OCI-LY7 (cell line): ENCODE measurements at regions not wholly inside any gene's neighbourhood (a gene's known extent, or its start where the extent isn't known, plus 50 kb on each side); places are given as distances from the start of the nearest gene placed in this dataset.

Experiments used
- BruUV-seq: library from RNA; stranded (reverse); fragments of 400-500 nt; replicated peaks from 2 replicates; lab custom pipeline; 2021; lab: Mats Ljungman, UMichigan
- CTCF ChIA-PET: fragments of 300-600 bp; sonication (Branson Sonifier 250); formaldehyde crosslinking; loops from one replicate; lab custom pipeline; 2022; ENCODE audit warnings: antibody characterized with exemption; ENCODE audit not compliant: unreplicated experiment; lab: Charles Lee
- POLR2A ChIA-PET: fragments of 300-600 bp; sonication (Branson Sonifier 250); formaldehyde crosslinking; loops from one replicate; lab custom pipeline; 2022; ENCODE audit warnings: antibody characterized with exemption; lab: Charles Lee
- DNase-seq: peaks from one replicate; pipeline ENCODE4 v3.0.0-alpha.2; 2015; ENCODE audit warnings: low spot score
- H2AFZ ChIP-seq: fragments of 200-600 bp; sonication (generic), shearing (Covaris generic); 2 replicates; pipeline ENCODE4 v1.6.1; 2014; ENCODE audit warnings: mild to moderate bottlenecking, antibody characterized with exemption, low read length, moderate library complexity
- H3K27ac ChIP-seq: fragments of 200-600 bp; sonication (generic); 2 replicates; pipeline ENCODE4 v1.5.1; 2014; ENCODE audit warnings: mixed run types, low read depth, mild to moderate bottlenecking, moderate library complexity, low read length, inconsistent platforms; ENCODE audit not compliant: poor library complexity, severe bottlenecking
- H3K36me3 ChIP-seq: fragments of 200-600 bp; sonication (generic); 2 replicates; pipeline ENCODE4 v1.6.1; 2014; ENCODE audit warnings: mild to moderate bottlenecking, antibody characterized with exemption, low read length, moderate library complexity, mixed read lengths; ENCODE audit not compliant: insufficient read depth
- H3K4me1 ChIP-seq: fragments of 200-600 bp; sonication (generic); 2 replicates; pipeline ENCODE4 v1.5.1; 2014; ENCODE audit warnings: mild to moderate bottlenecking, low read length; ENCODE audit not compliant: insufficient read depth, poor library complexity, severe bottlenecking
- H3K4me2 ChIP-seq: fragments of 200-600 bp; sonication (generic); 2 replicates; pipeline ENCODE4 v1.6.1; 2014; ENCODE audit warnings: mild to moderate bottlenecking, low read length
- H3K4me3 ChIP-seq: fragments of 200-600 bp; sonication (generic); 2 replicates; pipeline ENCODE4 v1.5.1; 2014; ENCODE audit warnings: mild to moderate bottlenecking, low read depth, low read length; ENCODE audit not compliant: poor library complexity, severe bottlenecking
- H3K79me2 ChIP-seq: fragments of 200-600 bp; sonication (generic); 2 replicates; pipeline ENCODE4 v1.6.1; 2016; ENCODE audit warnings: low read depth, mild to moderate bottlenecking, low read length, moderate library complexity, mixed read lengths; ENCODE audit not compliant: insufficient read depth
- H3K9me2 ChIP-seq: fragments of 200-600 bp; sonication (generic); 2 replicates; pipeline ENCODE4 v1.6.1; 2016; ENCODE audit warnings: mild to moderate bottlenecking, low read length, mixed read lengths; ENCODE audit not compliant: insufficient read depth
- H3K9me3 ChIP-seq: fragments of 200-600 bp; sonication (generic); 2 replicates; pipeline ENCODE4 v1.6.1; 2014; ENCODE audit warnings: mild to moderate bottlenecking, mixed run types, low read length, mixed read lengths
- H4K20me1 ChIP-seq: fragments of 200-600 bp; sonication (generic); 2 replicates; pipeline ENCODE4 v1.6.1; 2014; ENCODE audit warnings: mild to moderate bottlenecking, antibody characterized with exemption, low read length, moderate library complexity, mixed read lengths; ENCODE audit not compliant: insufficient read depth
- EZH2phosphoT487 ChIP-seq: fragments of 200-600 bp; sonication (generic); IDR thresholded peaks from 2 replicates; pipeline ENCODE4 v1.6.1; 2018; ENCODE audit warnings: low read depth, borderline replicate concordance, mild to moderate bottlenecking, mixed run types, antibody characterized with exemption, low read length, moderate library complexity, mixed read lengths
- intact Hi-C: fragments of 100-400 bp; cut with micrococcal nuclease; formaldehyde crosslinking; loops from one replicate; pipeline ENCODE4 v1.10.0; 2022; ENCODE audit not compliant: unreplicated experiment
- TF ChIP-seq, protein P1 (sequence below): fragments of 200-600 bp; sonication (generic); conservative IDR thresholded peaks from 2 replicates; pipeline ENCODE4 v1.5.1; 2014; ENCODE audit warnings: mild to moderate bottlenecking, antibody characterized with exemption, low read length, moderate library complexity, mixed read lengths

DNA sequence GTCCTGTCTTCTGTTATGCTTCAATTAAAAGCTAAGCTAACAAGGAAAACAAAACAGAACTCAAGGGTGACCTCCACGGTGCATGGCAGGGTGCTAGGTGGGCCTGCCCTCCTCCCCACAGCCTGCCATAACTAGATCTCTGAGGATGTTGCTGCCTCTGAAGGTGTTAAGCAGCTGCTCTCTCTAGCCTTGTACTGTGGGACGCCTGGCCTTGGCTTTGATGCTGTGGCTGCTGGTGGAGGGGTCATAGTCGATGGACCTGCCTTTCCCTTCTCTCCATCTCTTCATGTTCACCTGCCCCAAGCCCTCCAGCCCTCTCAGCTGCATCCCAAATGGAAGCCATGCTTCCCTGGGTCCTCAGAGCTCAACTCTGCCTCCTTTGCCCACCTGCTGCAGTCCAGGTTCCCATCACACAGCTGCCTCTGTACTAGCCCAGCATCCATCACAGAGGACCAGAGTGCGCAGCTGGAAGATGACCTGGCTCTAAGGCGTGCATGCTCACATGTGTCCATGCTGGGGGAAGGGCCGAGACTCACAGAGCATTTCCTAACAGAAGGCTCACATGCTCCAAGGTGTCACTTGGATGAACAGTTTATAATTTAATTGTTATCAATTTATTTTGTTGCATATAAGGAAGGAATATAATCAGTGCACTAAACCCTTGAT, 180.3 kb upstream of the E2F8 start:
- H3K4me2 ChIP-seq: no peak overlapping the region
- no peaks in the 10 kb centered on the region for H3K79me2 ChIP-seq
- H3K4me3 ChIP-seq: no peak overlapping the region
- H3K9me3 ChIP-seq: no peaks in the 10 kb centered on the region
- ChIA-PET CTCF (no interaction called here), POLR2A (interaction anchor here (1.1 to 1.7 kb wide), 2 partner anchors 10 to 12 kb away, joined by 4 to 8 read pairs; no protein-coding TSS in a partner anchor)
- no peak overlapping the region for H2AFZ ChIP-seq
- no peaks in the 10 kb centered on the region for H3K9me2 ChIP-seq
- DNase-seq: no peak
- no peak overlapping the region for H3K27ac ChIP-seq
- no peaks in the 10 kb centered on the region for H3K36me3 ChIP-seq
- no peaks in the 10 kb centered on the region for H4K20me1 ChIP-seq
- intact Hi-C loops: no loop called here
- peaks cover 14% of the 10 kb centered on the region for H3K4me1 ChIP-seq
- TF ChIP-seq, protein P1, sequence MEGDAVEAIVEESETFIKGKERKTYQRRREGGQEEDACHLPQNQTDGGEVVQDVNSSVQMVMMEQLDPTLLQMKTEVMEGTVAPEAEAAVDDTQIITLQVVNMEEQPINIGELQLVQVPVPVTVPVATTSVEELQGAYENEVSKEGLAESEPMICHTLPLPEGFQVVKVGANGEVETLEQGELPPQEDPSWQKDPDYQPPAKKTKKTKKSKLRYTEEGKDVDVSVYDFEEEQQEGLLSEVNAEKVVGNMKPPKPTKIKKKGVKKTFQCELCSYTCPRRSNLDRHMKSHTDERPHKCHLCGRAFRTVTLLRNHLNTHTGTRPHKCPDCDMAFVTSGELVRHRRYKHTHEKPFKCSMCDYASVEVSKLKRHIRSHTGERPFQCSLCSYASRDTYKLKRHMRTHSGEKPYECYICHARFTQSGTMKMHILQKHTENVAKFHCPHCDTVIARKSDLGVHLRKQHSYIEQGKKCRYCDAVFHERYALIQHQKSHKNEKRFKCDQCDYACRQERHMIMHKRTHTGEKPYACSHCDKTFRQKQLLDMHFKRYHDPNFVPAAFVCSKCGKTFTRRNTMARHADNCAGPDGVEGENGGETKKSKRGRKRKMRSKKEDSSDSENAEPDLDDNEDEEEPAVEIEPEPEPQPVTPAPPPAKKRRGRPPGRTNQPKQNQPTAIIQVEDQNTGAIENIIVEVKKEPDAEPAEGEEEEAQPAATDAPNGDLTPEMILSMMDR: no peak
- no peak for TF ChIP-seq EZH2phosphoT487
- BruUV-seq: no TSS peak

DNA sequence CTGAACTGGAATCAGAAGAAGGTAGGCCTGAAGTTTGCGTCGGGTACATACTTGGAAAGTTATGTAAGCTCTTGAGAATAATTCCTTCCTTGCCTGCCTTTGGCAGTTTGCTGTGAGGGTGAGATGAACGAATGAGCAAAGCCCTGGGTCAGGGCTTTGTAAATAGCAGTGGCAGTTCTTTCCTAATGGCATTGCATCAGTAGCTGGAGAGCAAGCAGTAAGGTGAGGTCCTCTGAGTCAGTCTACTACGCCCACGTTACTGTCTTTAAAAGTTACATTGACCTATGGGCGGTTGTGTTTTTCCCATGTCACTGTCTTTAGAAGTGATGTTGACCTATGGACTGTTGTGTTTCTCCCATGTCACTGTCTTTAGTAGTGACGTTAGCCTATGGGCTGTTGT, 179.1 kb upstream of the E2F8 start:
- H3K36me3 ChIP-seq: no peaks in the 10 kb centered on the region
- no peak overlapping the region for H3K27ac ChIP-seq
- H3K79me2 ChIP-seq: no peaks in the 10 kb centered on the region
- ChIA-PET POLR2A (interaction anchor here (1.1 to 1.7 kb wide), 3 partner anchors 8 to 13 kb away, joined by 3 to 8 read pairs (median 4); no protein-coding TSS in a partner anchor), CTCF (no interaction called here)
- H3K9me3 ChIP-seq: no peaks in the 10 kb centered on the region
- H3K4me3 ChIP-seq: no peak overlapping the region
- no peaks in the 10 kb centered on the region for H3K9me2 ChIP-seq
- no peak overlapping the region for H2AFZ ChIP-seq
- H4K20me1 ChIP-seq: no peaks in the 10 kb centered on the region
- no peak for DNase-seq
- BruUV-seq: no TSS peak
- TF ChIP-seq, protein P1: no peak
- no peak for TF ChIP-seq EZH2phosphoT487
- intact Hi-C loops: no loop called here
- H3K4me2 ChIP-seq: no peak overlapping the region
- H3K4me1 ChIP-seq: peaks cover 9% of the 10 kb centered on the region
